ENCODE measurements at regions not wholly inside any gene's neighbourhood (a gene's known extent, or its start where the extent isn't known, plus 50 kb on each side); places are given as distances from the start of the nearest gene placed in this dataset.
"Not testable (repeated sequence)": the region's sequence is repeated elsewhere in the genome, so short reads cannot be mapped to it uniquely, and the experiment has no call there.

GRCh38 chr6:167470101-167470835 is 145.4 kb downstream of the TTLL2 start:
- DNase-seq (ENCODE audit: low read depth in 2 of 2): no peak

GRCh38 chr6:167470836-167471547 is 146.1 kb downstream of the TTLL2 start:
- DNase-seq (ENCODE audit: low read depth in 2 of 2): no peak

GRCh38 chr6:167471548-167471930 is 146.7 kb downstream of the TTLL2 start:
- no peak for DNase-seq (ENCODE audit: low read depth in 2 of 2)

- no peak for DNase-seq (ENCODE audit: low read depth in 2 of 2)
These were observed 147.3 kb downstream of the TTLL2 start for GRCh38 chr6:167472148-167472547.

- no peak for DNase-seq (ENCODE audit: low read depth in 2 of 2)
These were observed 148.0 kb downstream of the TTLL2 start for GRCh38 chr6:167472880-167473279.

GRCh38 chr6:167474171-167474570 is 149.3 kb downstream of the TTLL2 start:
- DNase-seq (ENCODE audit: low read depth in 2 of 2): no peak

- no peak for DNase-seq (ENCODE audit: low read depth in 2 of 2)
These were observed 149.8 kb downstream of the TTLL2 start for GRCh38 chr6:167474725-167475124.

- no peak for DNase-seq (ENCODE audit: low read depth in 2 of 2)
These were observed 151.1 kb downstream of the TTLL2 start for GRCh38 chr6:167475947-167476346.

- no peak for DNase-seq (ENCODE audit: low read depth in 2 of 2)
These were observed 152.1 kb downstream of the TTLL2 start for GRCh38 chr6:167476844-167477595.

GRCh38 chr6:167477688-167478087 is 152.8 kb downstream of the TTLL2 start:
- DNase-seq (ENCODE audit: low read depth in 2 of 2): no peak

- no peak for DNase-seq (ENCODE audit: low read depth in 2 of 2)
These were observed 154.4 kb downstream of the TTLL2 start for GRCh38 chr6:167479301-167479700.

- DNase-seq (ENCODE audit: low read depth in 2 of 2): no peak
These were observed 155.2 kb downstream of the TTLL2 start for GRCh38 chr6:167479901-167480648.

- DNase-seq (ENCODE audit: low read depth in 2 of 2): no peak
These were observed 156.5 kb downstream of the TTLL2 start for GRCh38 chr6:167481307-167481926.

- DNase-seq (ENCODE audit: low read depth in 2 of 2): not testable (repeated sequence)
These were observed 157.9 kb downstream of the TTLL2 start for GRCh38 chr6:167482801-167483200.

GRCh38 chr6:167485186-167485978 is 160.5 kb downstream of the TTLL2 start:
- DNase-seq (ENCODE audit: low read depth in 2 of 2): no peak

GRCh38 chr6:167487749-167488664 is 163.1 kb downstream of the TTLL2 start:
- no peak for DNase-seq (ENCODE audit: low read depth in 2 of 2)

- DNase-seq (ENCODE audit: low read depth in 2 of 2): no peak
These were observed 166.7 kb downstream of the TTLL2 start for GRCh38 chr6:167491438-167492099.

- DNase-seq (ENCODE audit: low read depth in 2 of 2): no peak
These were observed 167.2 kb downstream of the TTLL2 start for GRCh38 chr6:167492100-167492449.

GRCh38 chr6:167493310-167493709 is 168.4 kb downstream of the TTLL2 start:
- DNase-seq (ENCODE audit: low read depth in 2 of 2): no peak

Data from fibroblast of skin of left biceps (primary cell).